ENCODE measurements at regions not wholly inside any gene's neighbourhood (a gene's known extent, or its start where the extent isn't known, plus 50 kb on each side); places are given as distances from the start of the nearest gene placed in this dataset.

DNA sequence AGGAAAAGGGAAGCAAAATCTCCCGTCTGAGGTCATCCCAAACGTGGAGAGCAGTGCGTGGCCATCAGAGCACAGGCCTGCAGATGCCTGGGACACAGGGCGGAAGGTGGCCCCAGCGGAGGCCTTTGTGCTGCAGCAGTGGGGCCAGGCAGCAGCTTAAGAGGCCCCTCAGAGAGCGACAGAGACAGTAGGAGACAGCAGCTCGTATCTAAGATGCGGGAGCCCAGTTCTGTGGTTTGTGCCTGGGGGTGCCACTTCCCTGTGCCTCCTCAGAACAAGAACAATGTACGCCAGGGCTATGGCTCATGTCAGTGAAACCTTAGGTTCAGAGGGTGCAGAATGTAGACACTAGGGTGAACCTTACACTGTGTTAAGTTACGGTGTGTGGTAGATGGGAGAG is 316.6 kb upstream of the AKR1E2 start:
- TF ChIP-seq, protein P1, sequence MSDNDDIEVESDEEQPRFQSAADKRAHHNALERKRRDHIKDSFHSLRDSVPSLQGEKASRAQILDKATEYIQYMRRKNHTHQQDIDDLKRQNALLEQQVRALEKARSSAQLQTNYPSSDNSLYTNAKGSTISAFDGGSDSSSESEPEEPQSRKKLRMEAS (IDR thresholded peaks at IDR 0.05; ENCODE audit: insufficient read depth, insufficient read length) = no peak
- TF ChIP-seq CTCF (IDR thresholded peaks at IDR 0.05; ENCODE audit: extremely low read depth in 1 of 2, insufficient read depth in 1 of 2, low read depth in 1 of 2, low read length in 2 of 2) = no peak
- no peak for TF ChIP-seq JUN (IDR thresholded peaks at IDR 0.05; ENCODE audit: borderline replicate concordance, insufficient read depth, insufficient read length, low read depth)
- TF ChIP-seq POLR2AphosphoS5 (IDR thresholded peaks at IDR 0.05; ENCODE audit: insufficient read depth, low read depth, low read length) = no peak
- TF ChIP-seq GATA2 (IDR thresholded peaks at IDR 0.05; ENCODE audit: insufficient read depth, insufficient read length, low read depth, low read length) = no peak
- TF ChIP-seq POLR2A (IDR thresholded peaks at IDR 0.05; ENCODE audit: low read depth, low read length) = no peak
- TF ChIP-seq FOS (IDR thresholded peaks at IDR 0.05; ENCODE audit: borderline replicate concordance, insufficient read depth, low read length) = no peak
- no peak for TF ChIP-seq MYC (IDR thresholded peaks at IDR 0.05; ENCODE audit: low read depth, low read length)
